GM19240 (cell line): ENCODE measurements at regions not wholly inside any gene's neighbourhood (a gene's known extent, or its start where the extent isn't known, plus 50 kb on each side); places are given as distances from the start of the nearest gene placed in this dataset.

Experiments
- DNase-seq: peaks from one replicate; pipeline ENCODE4 v3.0.0; 2011; ENCODE audit warnings: low spot score; ENCODE audit not compliant: insufficient read length

GRCh38 chr2:60603533-60604190 lies 50.2 kb upstream of the BCL11A start:
- DNase-seq, result no peak

- no peak for DNase-seq
Observed at GRCh38 chr2:60604486-60605064, 51.1 kb upstream of the BCL11A start.

- no peak for DNase-seq
Observed at GRCh38 chr2:60605866-60606265, 52.4 kb upstream of the BCL11A start.

DNA sequence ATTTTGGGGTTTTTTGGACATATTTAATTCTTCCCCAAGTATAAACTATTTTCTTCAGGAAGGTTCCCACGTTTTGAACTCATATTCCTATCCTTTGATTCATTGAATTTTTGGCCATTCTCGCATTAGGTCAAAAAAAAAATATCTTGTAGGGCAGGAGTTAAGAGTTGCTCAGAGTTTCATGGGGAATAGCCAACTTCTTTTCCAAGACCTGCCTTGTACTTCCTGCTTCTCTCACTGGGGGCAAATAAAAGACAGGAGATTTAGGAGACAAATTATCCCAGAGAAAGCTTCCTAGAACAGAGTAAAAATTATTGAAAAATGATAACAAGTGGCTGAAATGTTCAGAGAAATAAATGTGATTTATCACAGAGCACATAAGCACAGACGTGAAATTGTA lies 55.2 kb upstream of the BCL11A start:
- no peak for DNase-seq

DNA sequence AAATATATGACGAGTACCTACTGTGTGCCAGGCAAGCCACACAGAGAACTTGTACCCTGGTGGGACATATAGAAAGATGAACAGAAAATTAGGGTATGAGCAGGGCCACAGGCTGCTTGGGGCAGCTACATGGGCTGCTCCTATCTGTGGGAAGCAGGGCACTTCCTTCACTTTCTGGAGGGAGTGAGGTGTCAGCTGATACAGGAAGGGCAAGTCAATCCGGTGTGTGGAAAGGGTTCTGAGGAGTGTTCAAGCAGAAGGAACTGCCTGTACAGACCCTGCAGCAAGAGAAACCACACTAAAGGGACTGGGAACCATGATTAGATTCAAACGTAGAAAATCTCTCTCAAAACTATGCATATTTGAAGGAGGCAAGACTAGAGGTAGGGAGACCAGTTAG lies 58.6 kb upstream of the BCL11A start:
- no peak for DNase-seq

DNA sequence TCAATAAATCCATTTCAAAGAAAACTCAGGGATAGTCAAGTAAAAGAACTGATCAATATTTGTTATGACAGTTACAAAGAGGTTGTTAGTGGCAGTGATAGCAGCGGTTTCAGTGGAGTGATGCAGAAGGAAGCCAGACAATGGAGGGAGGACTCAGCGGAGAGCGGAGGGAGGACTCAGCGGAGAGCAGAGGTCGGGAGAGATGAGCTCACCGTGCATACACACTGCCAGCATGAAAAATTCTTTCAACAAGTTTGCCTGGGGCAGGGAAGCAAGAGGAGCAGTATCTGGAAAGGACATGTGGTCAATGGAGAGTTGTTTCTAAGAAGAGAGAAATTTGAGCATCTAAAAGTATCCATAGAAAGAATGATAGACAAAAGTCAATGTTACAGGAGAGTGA lies 60.9 kb upstream of the BCL11A start:
- no peak for DNase-seq

- DNase-seq, result no peak
Observed at GRCh38 chr2:60621688-60622429, 68.4 kb upstream of the BCL11A start.

- no peak for DNase-seq
Observed at GRCh38 chr2:60623040-60623439, 69.6 kb upstream of the BCL11A start.

DNA sequence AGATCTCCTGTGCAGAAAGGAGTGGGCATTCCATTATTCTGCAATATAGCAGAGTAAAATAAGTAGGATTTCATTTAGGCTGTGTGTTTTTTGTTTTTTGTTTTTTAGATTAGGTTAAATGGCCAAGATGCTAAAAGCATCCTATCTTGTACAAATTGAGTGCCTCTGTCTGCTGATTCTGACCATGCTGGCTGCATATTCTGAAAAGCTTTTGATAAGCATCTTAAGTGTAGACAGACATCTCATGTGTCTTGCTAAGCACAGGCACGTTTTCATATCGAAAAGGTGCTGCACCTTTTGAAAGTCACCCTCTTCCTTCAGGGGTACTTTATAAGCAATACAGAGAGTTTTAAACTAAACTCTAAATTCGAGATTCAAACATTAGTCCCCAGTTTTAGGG lies 74.0 kb upstream of the BCL11A start:
- no peak for DNase-seq

DNA sequence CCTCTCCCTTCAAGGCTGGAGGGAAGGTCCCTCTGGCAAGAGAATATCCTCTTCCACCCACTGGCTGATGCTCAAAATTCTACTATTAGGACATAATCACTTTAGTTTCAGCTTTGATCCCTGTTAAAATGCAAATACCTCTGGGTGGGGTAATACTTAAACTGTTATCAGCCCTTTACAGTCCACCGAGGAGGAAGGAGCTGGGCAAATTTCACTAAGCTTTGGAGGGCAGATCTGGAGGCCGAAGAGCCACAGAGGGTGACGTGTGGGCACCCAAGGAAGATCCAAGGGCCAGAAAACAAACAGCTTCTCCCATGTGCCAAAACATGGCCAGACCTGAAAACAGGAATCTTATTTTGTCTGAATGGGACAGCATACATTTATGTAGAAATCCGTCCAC lies 74.6 kb upstream of the BCL11A start:
- no peak for DNase-seq

- DNase-seq, result no peak
Observed at GRCh38 chr2:60628615-60629304, 75.3 kb upstream of the BCL11A start.

DNA sequence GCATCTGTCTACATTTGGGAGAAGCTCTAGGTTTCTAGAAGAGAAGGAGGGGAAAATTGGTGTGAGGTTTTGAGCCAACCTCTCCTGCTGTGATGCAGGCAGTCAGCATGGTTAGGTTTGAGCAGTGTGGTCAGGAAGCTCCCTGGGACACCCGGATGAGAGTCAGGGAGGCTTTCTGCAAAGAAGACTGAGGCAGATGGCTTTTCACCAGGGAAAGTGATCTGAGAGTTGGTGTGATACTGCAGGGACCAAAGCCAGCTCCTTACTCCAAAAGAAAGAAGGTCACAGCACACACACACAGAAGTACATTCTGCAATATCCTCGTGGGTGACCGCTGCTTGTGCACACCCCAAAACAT lies 75.8 kb upstream of the BCL11A start:
- no peak for DNase-seq

DNA sequence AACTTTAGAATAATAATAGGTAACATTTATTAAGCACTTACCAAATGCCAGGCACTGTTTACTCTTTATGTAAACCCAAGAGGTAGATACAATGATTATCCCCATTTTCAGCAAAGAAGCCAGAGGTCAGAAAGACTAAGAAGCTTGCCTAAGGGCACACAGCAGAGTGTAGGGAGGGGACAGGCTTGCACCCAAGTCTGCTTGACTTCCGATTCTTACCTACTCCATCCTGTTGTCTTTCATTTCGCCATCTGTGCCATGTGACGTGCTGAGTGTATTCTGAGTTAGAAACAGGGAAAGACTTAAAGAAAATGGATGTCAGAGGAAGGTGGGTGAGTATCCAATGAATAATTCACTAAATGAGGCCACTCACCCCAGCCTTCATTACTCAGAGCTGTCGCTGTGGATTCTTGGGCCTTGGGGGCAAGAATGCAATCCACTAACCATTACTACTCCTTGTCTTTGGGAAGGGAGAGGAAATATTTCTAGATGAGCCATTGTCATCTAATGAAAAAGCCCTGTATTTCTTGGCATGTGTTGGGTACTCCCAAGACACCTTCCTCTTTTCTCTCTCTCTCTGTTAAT lies 76.4 kb upstream of the BCL11A start:
- no peak for DNase-seq

DNA sequence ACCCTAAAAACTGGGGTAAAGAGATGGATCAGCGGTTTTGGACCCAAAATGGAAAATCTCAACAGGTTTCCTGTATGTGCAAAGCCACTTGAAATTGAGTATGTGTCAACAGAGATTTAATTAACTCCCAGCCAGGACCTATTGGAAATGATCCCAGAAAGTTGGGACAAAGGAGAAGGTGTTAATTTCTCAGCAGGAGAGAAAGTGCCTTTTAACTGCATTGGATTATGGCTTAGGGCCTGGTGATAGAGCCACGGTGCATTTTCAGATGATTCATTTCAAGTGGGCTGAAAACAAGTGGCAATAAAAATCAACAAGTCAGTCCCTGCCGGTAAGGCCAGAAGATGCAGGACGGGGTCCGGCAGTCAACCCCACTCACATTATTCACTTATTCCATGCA lies 80.2 kb upstream of the BCL11A start:
- no peak for DNase-seq

GRCh38 chr2:60634438-60634837 lies 81.0 kb upstream of the BCL11A start:
- DNase-seq, result no peak

GRCh38 chr2:60641811-60642788 lies 88.6 kb upstream of the BCL11A start:
- peak; percentile 23 for DNase-seq

GRCh38 chr2:60643747-60644146 lies 90.3 kb upstream of the BCL11A start:
- no peak for DNase-seq

DNA sequence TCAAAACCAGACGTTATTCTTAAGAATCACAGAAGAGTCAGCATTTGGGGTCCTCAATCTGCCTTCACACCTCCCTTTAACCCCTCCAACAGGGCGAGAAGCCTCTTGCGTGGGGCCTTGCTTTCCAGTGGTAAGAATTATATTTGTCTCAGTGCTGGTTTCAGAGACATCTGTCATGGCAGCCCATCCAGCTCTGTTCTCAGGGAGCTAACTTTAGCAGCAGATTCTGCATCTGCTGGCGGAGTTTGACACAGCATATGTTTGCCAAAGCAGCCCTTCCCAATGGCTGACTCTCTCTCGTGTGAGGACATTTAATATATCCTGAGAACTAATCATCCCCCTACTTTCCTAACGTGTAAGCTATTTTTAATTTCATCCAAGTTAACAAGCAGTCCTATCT lies 91.5 kb upstream of the BCL11A start:
- no peak for DNase-seq

DNA sequence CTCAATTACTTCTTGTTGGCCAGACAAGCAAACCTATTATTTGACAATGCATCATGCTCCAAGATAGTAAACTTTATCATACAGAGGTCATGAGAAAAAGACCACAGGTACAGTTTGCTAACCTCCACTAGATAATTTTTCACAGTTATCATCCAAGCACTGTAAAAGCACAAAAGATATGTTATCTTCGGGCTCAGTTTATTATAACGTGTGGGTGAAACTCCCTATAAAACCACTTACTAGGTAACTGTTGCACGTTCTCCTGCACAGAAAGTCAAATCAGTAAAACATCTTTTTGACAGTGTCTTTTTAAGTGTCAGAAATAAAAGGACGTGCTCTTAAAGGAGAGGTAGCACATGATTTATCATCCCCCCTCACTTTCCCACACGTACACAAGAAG lies 94.7 kb upstream of the BCL11A start:
- DNase-seq, result no peak

DNA sequence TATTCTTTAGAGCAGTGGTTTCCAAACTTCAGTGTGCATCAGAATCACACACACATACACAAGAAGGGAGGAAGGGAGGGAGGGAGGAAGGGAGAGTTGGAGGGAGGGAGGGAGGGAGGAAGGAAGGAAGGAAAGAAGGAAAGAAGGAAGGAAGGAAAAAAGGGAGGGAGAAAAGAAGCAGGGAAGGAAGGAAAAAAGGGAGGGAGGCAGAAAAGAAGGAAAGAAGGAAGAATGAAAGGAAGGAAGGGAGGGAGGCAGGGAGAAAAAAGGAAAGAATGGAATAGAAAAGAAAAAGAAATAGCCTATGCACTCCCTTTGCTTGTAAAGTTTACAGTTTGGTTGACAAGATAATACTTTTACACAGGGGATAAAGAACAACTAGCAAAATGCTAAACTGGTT lies 96.3 kb upstream of the BCL11A start:
- no peak for DNase-seq

DNA sequence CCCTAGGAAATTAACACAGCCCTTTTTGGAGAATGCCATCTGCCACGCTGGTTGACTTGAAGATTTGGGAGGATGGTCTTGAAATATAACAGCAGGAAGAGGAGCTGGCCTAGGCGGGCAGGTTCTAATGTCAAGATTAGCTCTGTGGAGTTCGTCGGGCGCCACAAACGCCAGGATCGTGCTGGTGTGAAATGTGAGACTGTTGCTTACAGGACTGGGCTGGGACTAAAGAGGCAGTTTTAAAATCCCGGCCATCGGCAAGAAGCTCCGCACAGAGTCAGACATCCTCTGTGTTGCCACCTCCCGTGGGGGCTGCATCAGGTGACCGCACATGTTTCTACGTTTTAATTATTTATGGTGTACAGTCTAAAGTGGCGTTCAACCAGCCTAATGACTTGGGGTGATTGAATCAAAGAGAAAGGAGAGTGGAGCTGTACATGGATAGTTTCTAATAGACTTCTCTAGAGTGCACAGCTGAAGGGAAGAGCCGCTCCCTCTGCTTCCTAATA lies 99.4 kb upstream of the BCL11A start:
- DNase-seq, result no peak
